SH-SY5Y (cell line): ENCODE measurements at regions not wholly inside any gene's neighbourhood (a gene's known extent, or its start where the extent isn't known, plus 50 kb on each side); places are given as distances from the start of the nearest gene placed in this dataset.

Experiments used
- GATA2 ChIP-seq: IDR thresholded peaks from 2 replicates; pipeline ENCODE4 v1.6.1; 2011; ENCODE audit warnings: mild to moderate bottlenecking, low read depth, low read length
- GATA3 ChIP-seq: IDR thresholded peaks from 2 replicates; pipeline ENCODE4 v1.6.1; 2011; ENCODE audit warnings: low read depth, mild to moderate bottlenecking, low read length, moderate library complexity

- TF ChIP-seq GATA3, result no peak
- no peak for TF ChIP-seq GATA2
Observed at GRCh38 chr16:86063760-86064405, 164.9 kb downstream of the IRF8 start.

- TF ChIP-seq GATA3 (no peak), GATA2 (no peak)
Observed at GRCh38 chr16:86064431-86065250, 165.7 kb downstream of the IRF8 start.

GRCh38 chr16:86065711-86066110 is 166.7 kb downstream of the IRF8 start:
- no peak for TF ChIP-seq GATA3
- no peak for TF ChIP-seq GATA2

GRCh38 chr16:86066811-86067210 is 167.8 kb downstream of the IRF8 start:
- TF ChIP-seq GATA3 (no peak), GATA2 (no peak)

GRCh38 chr16:86067516-86067915 is 168.6 kb downstream of the IRF8 start:
- TF ChIP-seq GATA2 (no peak), GATA3 (no peak)

GRCh38 chr16:86067936-86068335 is 169.0 kb downstream of the IRF8 start:
- TF ChIP-seq GATA2 (no peak), GATA3 (no peak)

GRCh38 chr16:86068722-86069121 is 169.8 kb downstream of the IRF8 start:
- TF ChIP-seq GATA3 (no peak), GATA2 (no peak)

GRCh38 chr16:86069736-86070298 is 170.9 kb downstream of the IRF8 start:
- TF ChIP-seq GATA2 (no peak), GATA3 (no peak)

GRCh38 chr16:86070484-86070883 is 171.5 kb downstream of the IRF8 start:
- TF ChIP-seq GATA2 (no peak), GATA3 (no peak)

- no peak for TF ChIP-seq GATA3
- no peak for TF ChIP-seq GATA2
Observed at GRCh38 chr16:86070971-86071370, 172.0 kb downstream of the IRF8 start.

- no peak for TF ChIP-seq GATA3
- TF ChIP-seq GATA2, result no peak
Observed at GRCh38 chr16:86071611-86072240, 172.8 kb downstream of the IRF8 start.

- TF ChIP-seq GATA3 (no peak), GATA2 (no peak)
Observed at GRCh38 chr16:86072328-86073102, 173.6 kb downstream of the IRF8 start.

- TF ChIP-seq GATA2 (no peak), GATA3 (no peak)
Observed at GRCh38 chr16:86073103-86073625, 174.2 kb downstream of the IRF8 start.
